OCI-LY1 (cell line): ENCODE measurements at regions not wholly inside any gene's neighbourhood (a gene's known extent, or its start where the extent isn't known, plus 50 kb on each side); places are given as distances from the start of the nearest gene placed in this dataset.

Source experiments
- EZH2 ChIP-seq: fragments of 200-600 bp; sonication (generic), shearing (Covaris generic); IDR thresholded peaks from 2 replicates; pipeline ENCODE4 v1.8.0; 2017; ENCODE audit warnings: borderline replicate concordance, mixed run types, mild to moderate bottlenecking, antibody characterized with exemption, low read length, moderate library complexity, mixed read lengths
- TF ChIP-seq, protein P1 (sequence below): fragments of 200-600 bp; sonication (generic), shearing (Covaris generic); IDR thresholded peaks from 2 replicates; pipeline ENCODE4 v1.5.1; 2017; ENCODE audit warnings: mild to moderate bottlenecking, antibody characterized with exemption, low read length, moderate library complexity, mixed read lengths

GRCh38 chr9:113705928-113706519 is 170.1 kb upstream of the ZNF618 start:
- TF ChIP-seq, protein P1, sequence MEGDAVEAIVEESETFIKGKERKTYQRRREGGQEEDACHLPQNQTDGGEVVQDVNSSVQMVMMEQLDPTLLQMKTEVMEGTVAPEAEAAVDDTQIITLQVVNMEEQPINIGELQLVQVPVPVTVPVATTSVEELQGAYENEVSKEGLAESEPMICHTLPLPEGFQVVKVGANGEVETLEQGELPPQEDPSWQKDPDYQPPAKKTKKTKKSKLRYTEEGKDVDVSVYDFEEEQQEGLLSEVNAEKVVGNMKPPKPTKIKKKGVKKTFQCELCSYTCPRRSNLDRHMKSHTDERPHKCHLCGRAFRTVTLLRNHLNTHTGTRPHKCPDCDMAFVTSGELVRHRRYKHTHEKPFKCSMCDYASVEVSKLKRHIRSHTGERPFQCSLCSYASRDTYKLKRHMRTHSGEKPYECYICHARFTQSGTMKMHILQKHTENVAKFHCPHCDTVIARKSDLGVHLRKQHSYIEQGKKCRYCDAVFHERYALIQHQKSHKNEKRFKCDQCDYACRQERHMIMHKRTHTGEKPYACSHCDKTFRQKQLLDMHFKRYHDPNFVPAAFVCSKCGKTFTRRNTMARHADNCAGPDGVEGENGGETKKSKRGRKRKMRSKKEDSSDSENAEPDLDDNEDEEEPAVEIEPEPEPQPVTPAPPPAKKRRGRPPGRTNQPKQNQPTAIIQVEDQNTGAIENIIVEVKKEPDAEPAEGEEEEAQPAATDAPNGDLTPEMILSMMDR: no peak
- TF ChIP-seq EZH2: no peak
